GM23338 (cell line): ENCODE measurements at regions not wholly inside any gene's neighbourhood (a gene's known extent, or its start where the extent isn't known, plus 50 kb on each side); places are given as distances from the start of the nearest gene placed in this dataset.

Source experiments
- ATAC-seq: fragments of 200-7000 bp; cut with Tn5 transposase; 3 replicates; pipeline ENCODE4 v1.9.1; 2020
- DNase-seq: peaks from one replicate; pipeline ENCODE4 v3.0.0-alpha.2; 2015; ENCODE audit warnings: low spot score
- H2AFZ ChIP-seq: fragments of 200-600 bp; sonication (generic); 2 replicates; pipeline ENCODE4 v1.8.0; 2016; ENCODE audit warnings: antibody characterized with exemption, mild to moderate bottlenecking, moderate library complexity
- H3F3A ChIP-seq: fragments of 200-600 bp; sonication (generic); replicated peaks from 2 replicates; pipeline ENCODE4 v1.8.0; 2017; ENCODE audit warnings: antibody characterized with exemption, mixed run types, low read depth
- H3K27ac ChIP-seq: fragments of 200-600 bp; sonication (generic); 2 replicates; pipeline ENCODE4 v1.6.1; 2016; ENCODE audit warnings: low read depth
- H3K27me3 ChIP-seq: fragments of 200-600 bp; sonication (generic); 2 replicates; pipeline ENCODE4 v1.8.0; 2016; ENCODE audit warnings: mild to moderate bottlenecking, mixed run types, moderate library complexity; ENCODE audit not compliant: insufficient read depth
- H3K36me3 ChIP-seq: fragments of 200-600 bp; sonication (generic); 2 replicates; pipeline ENCODE4 v1.8.0; 2016; ENCODE audit warnings: mild to moderate bottlenecking; ENCODE audit not compliant: insufficient read depth
- H3K4me1 ChIP-seq: fragments of 200-600 bp; sonication (generic); 2 replicates; pipeline ENCODE4 v1.8.0; 2016; ENCODE audit warnings: mild to moderate bottlenecking, moderate library complexity; ENCODE audit not compliant: insufficient read depth
- H3K4me2 ChIP-seq: fragments of 200-600 bp; sonication (generic); 2 replicates; pipeline ENCODE4 v1.7.1; 2017; ENCODE audit warnings: mixed run types
- H3K4me3 ChIP-seq: fragments of 200-600 bp; sonication (generic); 2 replicates; pipeline ENCODE4 v1.6.1; 2016; ENCODE audit warnings: mixed run types
- H3K79me2 ChIP-seq: fragments of 200-600 bp; sonication (generic); replicated peaks from 2 replicates; pipeline ENCODE4 v1.8.0; 2017; ENCODE audit warnings: mild to moderate bottlenecking; ENCODE audit not compliant: insufficient read depth
- H3K9me2 ChIP-seq: fragments of 200-600 bp; sonication (generic); 2 replicates; pipeline ENCODE4 v1.8.0; 2017; ENCODE audit not compliant: insufficient read depth
- H4K20me1 ChIP-seq: fragments of 200-600 bp; sonication (generic); replicated peaks from 2 replicates; pipeline ENCODE4 v1.8.0; 2017; ENCODE audit warnings: mild to moderate bottlenecking; ENCODE audit not compliant: insufficient read depth
- H3K27ac Mint-ChIP-seq: 2 replicates; pipeline ENCODE4 v1.8.0; 2020; ENCODE audit warnings: inconsistent platforms, mild to moderate bottlenecking, moderate library complexity, mixed read lengths
- H3K27me3 Mint-ChIP-seq: 3 replicates; pipeline ENCODE4 v1.8.0; 2022; ENCODE audit warnings: low read depth, mild to moderate bottlenecking, moderate library complexity, mixed read lengths, inconsistent platforms; ENCODE audit not compliant: insufficient read depth, poor library complexity
- H3K36me3 Mint-ChIP-seq: 3 replicates; pipeline ENCODE4 v1.8.0; 2021; ENCODE audit warnings: low read depth, mild to moderate bottlenecking, inconsistent platforms, moderate library complexity, mixed read lengths
- H3K4me1 Mint-ChIP-seq: 3 replicates; pipeline ENCODE4 v1.8.0; 2020; ENCODE audit warnings: mild to moderate bottlenecking, inconsistent platforms, mixed read lengths
- H3K4me3 Mint-ChIP-seq: 3 replicates; pipeline ENCODE4 v1.8.0; 2021; ENCODE audit warnings: moderate library complexity, mild to moderate bottlenecking, inconsistent platforms, mixed read lengths
- H3K9me3 Mint-ChIP-seq: 3 replicates; pipeline ENCODE4 v1.8.0; 2020; ENCODE audit warnings: moderate library complexity, mild to moderate bottlenecking, inconsistent platforms, mixed read lengths
- CREB1 ChIP-seq: fragments of 250-450 bp; sonication (Bioruptor Pico); IDR thresholded peaks from 2 replicates; pipeline ENCODE4 v1.5.0; 2020; ENCODE audit warnings: low read depth, mild to moderate bottlenecking, moderate library complexity
- ETS1 ChIP-seq: IDR thresholded peaks from 2 replicates; pipeline ENCODE4 v1.6.1; 2016; ENCODE audit warnings: antibody characterized with exemption
- EZH2phosphoT487 ChIP-seq: fragments of 200-600 bp; sonication (generic); IDR thresholded peaks from one replicate; pipeline ENCODE4 v1.8.1; 2018; ENCODE audit warnings: antibody characterized with exemption; ENCODE audit not compliant: unreplicated experiment
- JUNB ChIP-seq: IDR thresholded peaks from one replicate; pipeline ENCODE4 v1.6.1; 2016; ENCODE audit warnings: antibody characterized with exemption; ENCODE audit not compliant: unreplicated experiment
- NANOG ChIP-seq: IDR thresholded peaks from 2 replicates; pipeline ENCODE4 v1.6.1; 2016; ENCODE audit warnings: antibody characterized with exemption, borderline replicate concordance
- POLR2AphosphoS5 ChIP-seq: IDR thresholded peaks from 2 replicates; pipeline ENCODE4 v1.6.1; 2016; ENCODE audit warnings: antibody characterized with exemption, low read depth
- STAT1 ChIP-seq: IDR thresholded peaks from one replicate; pipeline ENCODE4 v1.6.1; 2016; ENCODE audit warnings: antibody characterized with exemption; ENCODE audit not compliant: unreplicated experiment
- ZNF114 ChIP-seq: fragments of 250-450 bp; sonication (Bioruptor Pico); IDR thresholded peaks from 2 replicates; pipeline ENCODE4 v1.5.0; 2020; ENCODE audit warnings: mild to moderate bottlenecking, moderate library complexity
- ZNF331 ChIP-seq: fragments of 250-450 bp; sonication (Bioruptor Pico); IDR thresholded peaks from 2 replicates; pipeline ENCODE4 v1.5.0; 2020; ENCODE audit warnings: low read depth, mild to moderate bottlenecking, moderate library complexity
- ZNF462 ChIP-seq: fragments of 250-450 bp; sonication (Bioruptor Pico); IDR thresholded peaks from 2 replicates; pipeline ENCODE4 v1.5.0; 2020; ENCODE audit warnings: mild to moderate bottlenecking, moderate library complexity
- TF ChIP-seq, protein P1 (sequence below), 2 experiments: fragments of 200-600 bp in 1 of 2; sonication (generic) in 1 of 2; conservative IDR thresholded peaks; 2 replicates each; pipeline versions ENCODE4 v1.5.1 to v1.6.1; 2016 to 2017; ENCODE audit warnings: antibody characterized with exemption in 2 of 2, low read depth in 2 of 2, mild to moderate bottlenecking in 2 of 2, moderate library complexity in 1 of 2
- TF ChIP-seq, protein P2 (sequence below): IDR thresholded peaks from one replicate; pipeline ENCODE4 v1.6.1; 2018; ENCODE audit warnings: antibody characterized with exemption; ENCODE audit not compliant: unreplicated experiment

GRCh38 chr3:26061947-26062346 is 272.1 kb downstream of the OXSM start:
- ATAC-seq = no peak
- H3K9me2 ChIP-seq = no peaks in the 10 kb centered on the region
- no peaks in the 10 kb centered on the region for H3K27me3 ChIP-seq
- no peaks in the 10 kb centered on the region for H3F3A ChIP-seq
- no peak overlapping the region for H3K4me3 ChIP-seq
- H3K27ac Mint-ChIP-seq = no peak overlapping the region
- no peak for TF ChIP-seq ETS1
- no peak for TF ChIP-seq POLR2AphosphoS5
- TF ChIP-seq, protein P1, sequence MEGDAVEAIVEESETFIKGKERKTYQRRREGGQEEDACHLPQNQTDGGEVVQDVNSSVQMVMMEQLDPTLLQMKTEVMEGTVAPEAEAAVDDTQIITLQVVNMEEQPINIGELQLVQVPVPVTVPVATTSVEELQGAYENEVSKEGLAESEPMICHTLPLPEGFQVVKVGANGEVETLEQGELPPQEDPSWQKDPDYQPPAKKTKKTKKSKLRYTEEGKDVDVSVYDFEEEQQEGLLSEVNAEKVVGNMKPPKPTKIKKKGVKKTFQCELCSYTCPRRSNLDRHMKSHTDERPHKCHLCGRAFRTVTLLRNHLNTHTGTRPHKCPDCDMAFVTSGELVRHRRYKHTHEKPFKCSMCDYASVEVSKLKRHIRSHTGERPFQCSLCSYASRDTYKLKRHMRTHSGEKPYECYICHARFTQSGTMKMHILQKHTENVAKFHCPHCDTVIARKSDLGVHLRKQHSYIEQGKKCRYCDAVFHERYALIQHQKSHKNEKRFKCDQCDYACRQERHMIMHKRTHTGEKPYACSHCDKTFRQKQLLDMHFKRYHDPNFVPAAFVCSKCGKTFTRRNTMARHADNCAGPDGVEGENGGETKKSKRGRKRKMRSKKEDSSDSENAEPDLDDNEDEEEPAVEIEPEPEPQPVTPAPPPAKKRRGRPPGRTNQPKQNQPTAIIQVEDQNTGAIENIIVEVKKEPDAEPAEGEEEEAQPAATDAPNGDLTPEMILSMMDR (conservative IDR thresholded peaks at IDR 0.05; ENCODE audit: low read depth in 2 of 2) = no peak
- TF ChIP-seq, protein P2, sequence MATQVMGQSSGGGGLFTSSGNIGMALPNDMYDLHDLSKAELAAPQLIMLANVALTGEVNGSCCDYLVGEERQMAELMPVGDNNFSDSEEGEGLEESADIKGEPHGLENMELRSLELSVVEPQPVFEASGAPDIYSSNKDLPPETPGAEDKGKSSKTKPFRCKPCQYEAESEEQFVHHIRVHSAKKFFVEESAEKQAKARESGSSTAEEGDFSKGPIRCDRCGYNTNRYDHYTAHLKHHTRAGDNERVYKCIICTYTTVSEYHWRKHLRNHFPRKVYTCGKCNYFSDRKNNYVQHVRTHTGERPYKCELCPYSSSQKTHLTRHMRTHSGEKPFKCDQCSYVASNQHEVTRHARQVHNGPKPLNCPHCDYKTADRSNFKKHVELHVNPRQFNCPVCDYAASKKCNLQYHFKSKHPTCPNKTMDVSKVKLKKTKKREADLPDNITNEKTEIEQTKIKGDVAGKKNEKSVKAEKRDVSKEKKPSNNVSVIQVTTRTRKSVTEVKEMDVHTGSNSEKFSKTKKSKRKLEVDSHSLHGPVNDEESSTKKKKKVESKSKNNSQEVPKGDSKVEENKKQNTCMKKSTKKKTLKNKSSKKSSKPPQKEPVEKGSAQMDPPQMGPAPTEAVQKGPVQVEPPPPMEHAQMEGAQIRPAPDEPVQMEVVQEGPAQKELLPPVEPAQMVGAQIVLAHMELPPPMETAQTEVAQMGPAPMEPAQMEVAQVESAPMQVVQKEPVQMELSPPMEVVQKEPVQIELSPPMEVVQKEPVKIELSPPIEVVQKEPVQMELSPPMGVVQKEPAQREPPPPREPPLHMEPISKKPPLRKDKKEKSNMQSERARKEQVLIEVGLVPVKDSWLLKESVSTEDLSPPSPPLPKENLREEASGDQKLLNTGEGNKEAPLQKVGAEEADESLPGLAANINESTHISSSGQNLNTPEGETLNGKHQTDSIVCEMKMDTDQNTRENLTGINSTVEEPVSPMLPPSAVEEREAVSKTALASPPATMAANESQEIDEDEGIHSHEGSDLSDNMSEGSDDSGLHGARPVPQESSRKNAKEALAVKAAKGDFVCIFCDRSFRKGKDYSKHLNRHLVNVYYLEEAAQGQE = no peak
- no peak for TF ChIP-seq CREB1 (CRISPR knock-in tag)
- TF ChIP-seq EZH2phosphoT487 = no peak
- no peak for TF ChIP-seq NANOG
- no peak for TF ChIP-seq ZNF331 (CRISPR knock-in tag)
- TF ChIP-seq ZNF114 (CRISPR knock-in tag) = no peak
- no peak for TF ChIP-seq STAT1
- TF ChIP-seq JUNB = no peak
- no peak for TF ChIP-seq ZNF462 (CRISPR knock-in tag)
- no peak overlapping the region for H3K4me2 ChIP-seq
- no peaks in the 10 kb centered on the region for H3K36me3 Mint-ChIP-seq
- H3K36me3 ChIP-seq = no peaks in the 10 kb centered on the region
- H2AFZ ChIP-seq = no peak overlapping the region
- H3K4me1 Mint-ChIP-seq = peaks cover 3% of the 10 kb centered on the region; the same call in 2 of the 3 replicates
- no peak overlapping the region for H3K27ac ChIP-seq
- no peaks in the 10 kb centered on the region for H3K79me2 ChIP-seq
- no peaks in the 10 kb centered on the region for H3K4me1 ChIP-seq
- no peaks in the 10 kb centered on the region for H4K20me1 ChIP-seq
- H3K9me3 Mint-ChIP-seq = no peaks in the 10 kb centered on the region
- H3K4me3 Mint-ChIP-seq = no peak overlapping the region
- no peaks in the 10 kb centered on the region for H3K27me3 Mint-ChIP-seq
- no peak for DNase-seq
